ENCODE measurements at regions not wholly inside any gene's neighbourhood (a gene's known extent, or its start where the extent isn't known, plus 50 kb on each side); places are given as distances from the start of the nearest gene placed in this dataset.

DNA sequence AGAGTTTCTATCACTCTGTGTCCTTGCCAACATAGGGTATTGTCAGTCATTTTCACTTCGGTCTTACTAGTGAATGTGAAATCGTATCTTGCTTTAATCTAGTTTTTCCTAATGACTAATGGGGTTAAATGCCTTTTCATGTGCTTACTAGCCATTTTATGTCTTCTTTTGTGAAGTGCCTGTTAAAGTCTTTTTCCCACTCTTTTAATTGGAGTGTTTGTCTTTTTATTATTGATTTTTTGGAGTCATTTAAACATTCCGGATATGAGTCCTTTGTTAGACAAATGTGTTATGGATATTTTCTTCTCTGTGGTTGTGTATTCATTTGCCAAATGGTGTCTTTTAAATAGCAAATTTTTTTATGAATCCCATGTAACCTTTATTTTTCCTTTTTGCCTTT, 194.6 kb downstream of the CDH26 start:
- ChIA-PET CTCF (no interaction called here), POLR2A (no interaction called here)
- no peak for TF ChIP-seq CTCF (IDR thresholded peaks at IDR 0.05)
- Mint-ChIP-seq H3K4me3 (no peak overlapping the region), H3K4me1 (ENCODE audit: low read depth) (no peaks in the 10 kb centered on the region), H3K27me3 (peaks cover 6% of the 10 kb centered on the region), H3K36me3 (ENCODE audit: low read depth) (no peaks in the 10 kb centered on the region), H3K27ac (no peak overlapping the region), H3K9me3 (peaks cover 3% of the 10 kb centered on the region)
- intact Hi-C loops (cut with micrococcal nuclease) = no loop called here
- ATAC-seq (no peak), DNase-seq (no peak)

DNA sequence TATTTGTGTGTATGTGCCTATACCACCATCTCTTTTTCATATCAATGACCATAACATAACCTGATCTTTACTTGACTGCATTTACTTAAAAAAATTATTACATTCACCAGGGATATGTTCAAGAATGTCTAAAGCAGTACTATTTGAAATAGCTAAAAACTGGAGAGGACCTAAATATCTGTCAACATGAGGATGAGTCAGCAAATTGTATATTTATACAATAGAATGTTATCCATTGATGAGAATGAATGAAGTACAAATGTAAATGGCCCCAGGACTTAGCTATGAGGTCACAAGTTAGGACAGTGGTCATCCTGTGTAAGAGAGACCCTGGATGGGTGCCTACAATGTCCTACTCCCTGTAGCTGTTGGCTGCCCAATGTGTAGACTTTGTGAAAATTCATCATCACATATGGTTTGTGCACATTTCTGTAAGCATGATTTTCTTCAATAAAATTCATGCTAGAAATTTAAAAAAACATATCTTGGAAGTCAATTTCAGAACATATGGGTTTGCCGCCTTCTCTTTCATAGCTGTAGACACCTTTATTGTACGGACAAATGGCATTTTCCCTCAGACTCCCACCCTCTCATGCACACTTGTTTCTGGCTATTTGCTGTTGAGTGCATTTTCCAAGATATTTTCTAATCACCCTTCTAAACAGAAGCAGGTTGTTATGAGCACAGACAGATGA, 202.4 kb downstream of the CDH26 start:
- DNase-seq (no peak), ATAC-seq (no peak)
- intact Hi-C loops (cut with micrococcal nuclease) = no loop called here
- ChIA-PET POLR2A (no interaction called here), CTCF (no interaction called here)
- Mint-ChIP-seq H3K9me3 (peaks cover 4% of the 10 kb centered on the region), H3K4me1 (ENCODE audit: low read depth) (no peaks in the 10 kb centered on the region), H3K36me3 (ENCODE audit: low read depth) (no peaks in the 10 kb centered on the region), H3K27ac (no peak overlapping the region), H3K4me3 (no peak overlapping the region), H3K27me3 (peaks cover 7% of the 10 kb centered on the region)
- no peak for TF ChIP-seq CTCF (IDR thresholded peaks at IDR 0.05)

DNA sequence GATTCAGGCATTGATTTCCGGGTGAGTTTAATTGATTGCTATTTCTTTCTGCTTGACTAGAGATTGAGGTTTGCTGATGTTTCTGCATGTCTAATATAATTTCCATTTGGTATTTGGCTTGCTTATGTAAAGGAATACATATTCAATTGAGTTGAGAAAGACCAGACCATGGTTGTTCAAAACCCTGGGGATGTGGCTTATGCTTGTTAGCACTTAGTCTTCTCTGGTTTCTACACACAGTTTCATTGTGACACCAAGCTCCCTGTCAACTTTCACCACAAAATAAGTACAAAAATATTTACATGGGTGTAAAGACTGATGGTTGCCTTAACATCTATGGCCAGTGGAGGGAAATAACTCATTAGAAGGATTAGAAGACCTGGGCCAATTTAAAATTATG, 209.6 kb downstream of the CDH26 start:
- H3K36me3 Mint-ChIP-seq (ENCODE audit: low read depth) = no peaks in the 10 kb centered on the region

DNA sequence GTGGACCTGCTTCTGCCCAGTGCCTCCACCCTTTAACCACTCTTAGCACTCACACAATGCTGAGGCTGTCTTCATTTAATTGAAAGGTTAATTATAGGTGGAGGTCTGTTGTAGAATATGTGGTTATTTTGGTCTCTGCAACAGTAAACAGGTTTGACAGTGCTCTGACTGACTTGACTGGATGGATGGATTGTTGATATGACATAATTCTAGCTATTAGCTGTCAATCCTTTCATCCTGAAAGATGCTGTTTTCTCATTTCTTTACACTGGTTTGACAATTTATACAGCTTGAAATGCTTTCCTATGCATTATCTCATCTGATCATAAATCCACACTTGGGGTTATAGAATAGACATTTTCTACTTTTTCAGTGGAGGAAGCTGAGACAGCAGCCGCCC, 210.7 kb downstream of the CDH26 start:
- Mint-ChIP-seq H3K27ac (no peak overlapping the region), H3K4me1 (ENCODE audit: low read depth) (no peaks in the 10 kb centered on the region), H3K4me3 (no peak overlapping the region), H3K27me3 (no peaks in the 10 kb centered on the region), H3K36me3 (ENCODE audit: low read depth) (no peaks in the 10 kb centered on the region), H3K9me3 (no peaks in the 10 kb centered on the region)
- ATAC-seq (no peak), DNase-seq (no peak)
- intact Hi-C loops (cut with micrococcal nuclease) = no loop called here
- no peak for TF ChIP-seq CTCF (IDR thresholded peaks at IDR 0.05)
- POLR2A ChIA-PET = no interaction called here
- CTCF ChIA-PET = interaction anchor here (1.4 kb wide), 1 partner anchor 43 kb away, joined by 4 read pairs; no protein-coding TSS in a partner anchor

More for the DNA sequence above, 209.6 kb downstream of the CDH26 start:
- no peak for DNase-seq
- H3K4me1 Mint-ChIP-seq (ENCODE audit: low read depth) = no peaks in the 10 kb centered on the region
- ATAC-seq = no peak
- no peak overlapping the region for H3K27ac Mint-ChIP-seq
- no peak overlapping the region for H3K4me3 Mint-ChIP-seq
- CTCF ChIA-PET = interaction anchor here (1.0 to 1.8 kb wide), 3 partner anchors 10 to 40 kb away, joined by 3 to 4 read pairs (median 3); no protein-coding TSS in a partner anchor
- H3K27me3 Mint-ChIP-seq = no peaks in the 10 kb centered on the region
- POLR2A ChIA-PET = interaction anchor here (0.7 kb wide), 1 partner anchor 184 kb away, joined by 3 read pairs; no protein-coding TSS in a partner anchor
- intact Hi-C loops (cut with micrococcal nuclease) = no loop called here
- TF ChIP-seq CTCF (IDR thresholded peaks at IDR 0.05) = no peak
- no peaks in the 10 kb centered on the region for H3K9me3 Mint-ChIP-seq

- Mint-ChIP-seq H3K4me3 (no peak overlapping the region), H3K27ac (no peak overlapping the region), H3K36me3 (ENCODE audit: low read depth) (no peaks in the 10 kb centered on the region), H3K27me3 (no peaks in the 10 kb centered on the region), H3K9me3 (no peaks in the 10 kb centered on the region), H3K4me1 (ENCODE audit: low read depth) (no peaks in the 10 kb centered on the region)
- POLR2A ChIA-PET = no interaction called here
- ATAC-seq = no peak
- DNase-seq = no peak
- no peak for TF ChIP-seq CTCF (IDR thresholded peaks at IDR 0.05)
- CTCF ChIA-PET = no interaction called here
- intact Hi-C loops (cut with micrococcal nuclease) = no loop called here
These were observed 211.9 kb downstream of the CDH26 start for GRCh38 chr20:60170116-60170515.

Measured in activated CD8-positive, alpha-beta T cell treated with anti-CD3 and anti-CD28 coated beads for 36 hours (primary cell).